Esophagus muscularis mucosa (tissue), 4 donors: ENCODE measurements at regions not wholly inside any gene's neighbourhood (a gene's known extent, or its start where the extent isn't known, plus 50 kb on each side); places are given as distances from the start of the nearest gene placed in this dataset.

Experiments used
- DNase-seq: peaks from one replicate; pipeline ENCODE4 v3.0.0-alpha.2; 2017; ENCODE audit errors: extremely low spot score
- H3K27ac ChIP-seq, 4 donors: fragments of 200-600 bp; sonication (generic); replicated peaks in 1 of 4; 1 replicate in 3 of 4; 2 replicates in 1 of 4; pipeline ENCODE4 v1.5.1; 2016 to 2019; ENCODE audit warnings: mild to moderate bottlenecking in 1 of 4
- H3K27me3 ChIP-seq, 4 donors: fragments of 200-600 bp; sonication (generic); one replicate each; pipeline versions ENCODE4 v1.5.1 to v1.6.0; 2016 to 2019
- H3K36me3 ChIP-seq, 4 donors: fragments of 200-600 bp; sonication (generic); one replicate each; pipeline ENCODE4 v1.5.1; 2016 to 2019
- H3K4me1 ChIP-seq, 4 donors: fragments of 200-600 bp; sonication (generic); one replicate each; pipeline ENCODE4 v1.5.1; 2016 to 2019
- H3K4me3 ChIP-seq, 4 donors: fragments of 200-600 bp; sonication (generic); 1 replicate in 2 of 4; 2 replicates in 2 of 4; pipeline ENCODE4 v1.5.1; 2016 to 2019; ENCODE audit warnings: mild to moderate bottlenecking in 4 of 4, moderate library complexity in 1 of 4
- H3K9me3 ChIP-seq, 4 donors: fragments of 200-600 bp; sonication (generic); 1 replicate in 3 of 4; 2 replicates in 1 of 4; pipeline ENCODE4 v1.5.1; 2016 to 2019
- EP300 ChIP-seq: sonication (generic); formaldehyde crosslinking; IDR thresholded peaks from one replicate; pipeline ENCODE4 v1.6.1; 2017; ENCODE audit warnings: antibody characterized with exemption
- POLR2A ChIP-seq: fragments of 450-650 bp; IDR thresholded peaks from one replicate; pipeline ENCODE4 v1.6.1; 2017; ENCODE audit warnings: antibody characterized with exemption, moderate library complexity, mild to moderate bottlenecking, low read depth
- POLR2AphosphoS5 ChIP-seq, 2 donors: sonication (generic); formaldehyde crosslinking; IDR thresholded peaks; one replicate each; pipeline ENCODE4 v1.6.1; 2017; ENCODE audit warnings: antibody characterized with exemption in 2 of 2
- WGBS: methylation state at CpG from one replicate; pipeline ENCODE4 v1.1.5; 2018; 5-methylcytosine and 5-hydroxymethylcytosine counted together
- intact Hi-C: fragments of 100-400 bp; cut with DNase I; formaldehyde crosslinking; loops from one replicate; pipeline ENCODE4 v1.15.1; 2023
- TF ChIP-seq, protein P1 (sequence below), 3 experiments: fragments of 200-600 bp in 2 of 3; fragments of 450-650 bp in 1 of 3; sonication (generic) in 2 of 3; IDR thresholded peaks; one replicate each; pipeline ENCODE4 v1.5.1; 2017 to 2019; ENCODE audit warnings: antibody characterized with exemption in 3 of 3, mild to moderate bottlenecking in 2 of 3, moderate library complexity in 1 of 3

DNA sequence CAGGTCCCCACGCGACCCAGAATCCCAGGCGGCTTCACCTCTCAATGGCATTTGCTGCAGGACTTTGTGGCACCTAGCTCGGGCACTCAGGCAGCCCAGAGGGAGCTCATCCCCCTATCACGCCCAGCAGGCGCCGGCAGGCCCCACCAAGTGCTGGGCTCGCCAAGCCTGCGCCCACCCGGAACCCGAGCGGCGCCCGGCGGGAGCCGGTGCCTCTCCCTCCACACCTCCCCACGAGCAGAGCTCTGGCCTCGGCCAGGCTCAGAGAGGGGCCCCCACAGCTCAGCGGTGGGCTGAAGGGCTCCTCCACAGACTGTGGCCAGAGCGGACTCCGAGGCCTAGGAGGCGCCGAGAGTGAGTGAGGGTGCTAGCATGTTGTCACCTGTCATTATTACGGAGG lies 286.3 kb downstream of the PDHA2 start:
- TF ChIP-seq, protein P1, sequence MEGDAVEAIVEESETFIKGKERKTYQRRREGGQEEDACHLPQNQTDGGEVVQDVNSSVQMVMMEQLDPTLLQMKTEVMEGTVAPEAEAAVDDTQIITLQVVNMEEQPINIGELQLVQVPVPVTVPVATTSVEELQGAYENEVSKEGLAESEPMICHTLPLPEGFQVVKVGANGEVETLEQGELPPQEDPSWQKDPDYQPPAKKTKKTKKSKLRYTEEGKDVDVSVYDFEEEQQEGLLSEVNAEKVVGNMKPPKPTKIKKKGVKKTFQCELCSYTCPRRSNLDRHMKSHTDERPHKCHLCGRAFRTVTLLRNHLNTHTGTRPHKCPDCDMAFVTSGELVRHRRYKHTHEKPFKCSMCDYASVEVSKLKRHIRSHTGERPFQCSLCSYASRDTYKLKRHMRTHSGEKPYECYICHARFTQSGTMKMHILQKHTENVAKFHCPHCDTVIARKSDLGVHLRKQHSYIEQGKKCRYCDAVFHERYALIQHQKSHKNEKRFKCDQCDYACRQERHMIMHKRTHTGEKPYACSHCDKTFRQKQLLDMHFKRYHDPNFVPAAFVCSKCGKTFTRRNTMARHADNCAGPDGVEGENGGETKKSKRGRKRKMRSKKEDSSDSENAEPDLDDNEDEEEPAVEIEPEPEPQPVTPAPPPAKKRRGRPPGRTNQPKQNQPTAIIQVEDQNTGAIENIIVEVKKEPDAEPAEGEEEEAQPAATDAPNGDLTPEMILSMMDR (IDR thresholded peaks at IDR 0.05): no peak
- no peak for TF ChIP-seq POLR2AphosphoS5 (IDR thresholded peaks at IDR 0.05)
- no peak for TF ChIP-seq EP300
- no peak for TF ChIP-seq POLR2A
- no peaks in the 10 kb centered on the region for H3K4me1 ChIP-seq
- no peaks in the 10 kb centered on the region for H3K9me3 ChIP-seq
- no peaks in the 10 kb centered on the region for H3K27me3 ChIP-seq
- no peak overlapping the region for H3K4me3 ChIP-seq
- H3K27ac ChIP-seq: no peak overlapping the region
- intact Hi-C loops: no loop called here
- WGBS: 93% methylated on average over 21 of the region's 24 CpGs
- DNase-seq: no peak
- no peaks in the 10 kb centered on the region for H3K36me3 ChIP-seq

DNA sequence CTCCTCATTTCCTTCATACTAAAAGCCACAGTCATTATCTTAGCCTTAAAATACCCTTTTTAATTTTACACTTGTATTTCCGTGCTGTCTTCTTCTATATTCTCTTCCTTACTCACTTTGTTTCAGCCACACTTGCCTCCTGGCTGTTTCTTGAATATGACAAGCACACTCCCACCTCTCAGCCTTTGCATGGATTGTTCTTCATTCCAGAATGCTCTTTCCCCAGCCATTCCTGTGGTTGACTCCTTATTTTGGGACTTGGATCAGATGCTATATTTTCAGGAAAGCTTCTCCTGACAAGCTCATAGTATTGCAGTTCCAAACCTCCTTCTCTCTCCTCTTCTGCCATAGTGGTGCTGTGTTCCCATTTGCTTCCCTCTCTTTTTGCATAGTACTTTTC lies 291.3 kb downstream of the PDHA2 start:
- Histone ChIP-seq H3K4me3 (no peak overlapping the region), H3K36me3 (no peaks in the 10 kb centered on the region), H3K27me3 (peaks cover 0 to 3% (median 0%) of the 10 kb centered on the region in 4 donors), H3K27ac (no peak overlapping the region), H3K4me1 (no peaks in the 10 kb centered on the region), H3K9me3 (no peaks in the 10 kb centered on the region)
- no peak for DNase-seq
- 74% methylated on average over 1 of the region's 1 CpG for WGBS
- no peak for TF ChIP-seq EP300
- TF ChIP-seq POLR2A: no peak
- TF ChIP-seq, protein P1 (IDR thresholded peaks at IDR 0.05): no peak
- TF ChIP-seq POLR2AphosphoS5 (IDR thresholded peaks at IDR 0.05): no peak
- intact Hi-C loops: no loop called here

DNA sequence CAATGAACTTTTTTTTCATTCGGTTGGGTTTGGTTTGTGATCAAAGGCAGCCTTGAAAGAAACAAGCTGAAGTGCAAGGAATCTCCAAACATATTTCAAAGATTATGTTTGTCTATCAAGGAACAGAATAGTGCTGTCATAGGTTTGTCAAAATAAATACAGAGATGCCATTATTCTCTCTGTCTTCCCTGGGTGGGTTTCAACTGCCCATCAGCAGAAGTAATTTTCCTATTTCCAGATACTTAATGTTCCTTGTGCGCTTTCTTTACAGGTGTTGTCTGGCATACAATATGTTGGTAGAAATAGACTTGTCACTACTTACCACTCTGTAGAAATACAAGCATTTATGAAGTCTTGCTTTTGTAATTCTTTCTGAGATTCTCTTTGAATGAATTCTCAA lies 294.9 kb downstream of the PDHA2 start:
- TF ChIP-seq, protein P1 (IDR thresholded peaks at IDR 0.05): no peak
- WGBS: 83% methylated on average over 2 of the region's 2 CpGs
- no peak overlapping the region for H3K27ac ChIP-seq
- peaks cover 0 to 3% (median 0%) of the 10 kb centered on the region in 4 donors for H3K27me3 ChIP-seq
- H3K9me3 ChIP-seq: no peaks in the 10 kb centered on the region
- no peak for DNase-seq
- intact Hi-C loops: no loop called here
- H3K36me3 ChIP-seq: no peaks in the 10 kb centered on the region
- H3K4me1 ChIP-seq: no peaks in the 10 kb centered on the region
- no peak overlapping the region for H3K4me3 ChIP-seq

DNA sequence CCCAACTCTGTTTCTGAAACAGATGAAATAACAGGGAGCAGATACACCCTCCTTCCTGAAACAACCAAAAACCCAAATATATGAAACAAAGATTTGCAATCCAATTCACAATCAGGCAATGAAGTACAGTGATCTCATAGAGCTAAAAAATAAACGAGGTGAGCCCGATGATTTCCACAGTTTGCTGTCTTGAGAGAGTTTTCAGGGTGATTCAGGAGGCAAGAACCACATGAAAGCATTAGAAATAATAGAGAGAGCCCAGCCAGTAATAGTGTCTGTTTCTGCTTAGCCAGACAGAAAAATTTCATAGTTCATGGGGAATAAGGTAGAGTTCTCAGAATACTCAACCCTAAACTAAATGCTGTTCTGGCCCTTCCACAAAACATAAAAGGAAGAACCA lies 296.2 kb downstream of the PDHA2 start:
- no peaks in the 10 kb centered on the region for H3K9me3 ChIP-seq
- peaks cover 0 to 3% (median 0%) of the 10 kb centered on the region in 4 donors for H3K27me3 ChIP-seq
- intact Hi-C loops: no loop called here
- H3K36me3 ChIP-seq: no peaks in the 10 kb centered on the region
- WGBS: 84% methylated on average over 2 of the region's 2 CpGs
- H3K4me1 ChIP-seq: no peaks in the 10 kb centered on the region
- no peak for DNase-seq
- TF ChIP-seq POLR2AphosphoS5 (IDR thresholded peaks at IDR 0.05) (no peak), EP300 (no peak), POLR2A (no peak)
- TF ChIP-seq, protein P1 (IDR thresholded peaks at IDR 0.05): no peak
- no peak overlapping the region for H3K4me3 ChIP-seq
- no peak overlapping the region for H3K27ac ChIP-seq

DNA sequence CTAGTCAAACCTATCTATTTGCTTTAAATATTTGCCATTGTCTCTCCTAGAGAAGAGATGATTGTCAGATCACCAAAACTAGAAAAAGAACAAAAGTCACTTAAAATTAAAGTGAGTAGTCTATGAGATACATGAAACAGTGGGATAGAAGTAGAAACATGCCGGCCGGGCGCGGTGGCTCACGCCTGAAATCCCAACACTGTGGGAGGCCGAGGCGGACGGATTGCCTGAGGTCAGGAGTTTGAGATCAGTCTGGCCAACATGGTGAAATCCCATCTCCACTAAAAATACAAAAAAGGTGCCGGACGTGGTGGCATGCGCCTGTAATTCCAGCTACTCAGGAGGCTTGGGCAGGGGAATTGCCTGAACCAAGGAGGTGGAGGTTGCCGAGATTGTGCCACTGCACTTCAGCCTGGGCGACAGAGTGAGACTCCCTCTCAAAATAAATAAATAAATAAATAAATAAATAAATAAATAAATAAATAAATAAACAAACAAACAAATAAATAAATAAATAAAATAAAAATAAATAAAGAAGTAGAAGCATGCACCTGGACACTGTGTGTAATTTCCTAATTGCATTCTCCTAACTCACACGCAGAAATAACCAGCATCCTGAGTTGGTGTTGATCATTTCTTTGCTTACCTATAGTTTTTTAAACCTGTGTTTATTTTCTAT lies 299.5 kb downstream of the PDHA2 start:
- Histone ChIP-seq H3K27ac (no peak overlapping the region), H3K4me1 (no peaks in the 10 kb centered on the region), H3K9me3 (no peaks in the 10 kb centered on the region), H3K27me3 (peaks cover 0 to 3% (median 0%) of the 10 kb centered on the region in 4 donors), H3K36me3 (no peaks in the 10 kb centered on the region), H3K4me3 (no peak overlapping the region)
- intact Hi-C loops: no loop called here
- TF ChIP-seq POLR2AphosphoS5 (IDR thresholded peaks at IDR 0.05): no peak
- 95% methylated on average over 14 of the region's 14 CpGs for WGBS
- DNase-seq: no peak
